Cerebellar nuclear complex (tissue), 1 donor: ENCODE measurements at regions not wholly inside any gene's neighbourhood (a gene's known extent, or its start where the extent isn't known, plus 50 kb on each side); places are given as distances from the start of the nearest gene placed in this dataset.
"Not testable (repeated sequence)": the region's sequence is repeated elsewhere in the genome, so short reads cannot be mapped to it uniquely, and the experiment has no call there.

Experiments
- DNase-seq, 2 experiments: peaks; one replicate each; lab custom pipeline; 2025; lab: John Stamatoyannopoulos, UW

GRCh38 chr9:84054341-84055010, 73.9 kb downstream of the RMI1 start:
- no peak for DNase-seq

- no peak for DNase-seq
Measured at GRCh38 chr9:84057662-84058061, 77.1 kb downstream of the RMI1 start.

- DNase-seq = no peak
Measured at GRCh38 chr9:84059936-84060335, 79.3 kb downstream of the RMI1 start.

- no peak for DNase-seq
Measured at GRCh38 chr9:84061613-84062193, 81.1 kb downstream of the RMI1 start.

- DNase-seq = no peak
Measured at GRCh38 chr9:84062538-84062937, 81.9 kb downstream of the RMI1 start.

- no peak for DNase-seq
Measured at GRCh38 chr9:84067821-84068220, 87.2 kb downstream of the RMI1 start.

- DNase-seq = no peak
Measured at GRCh38 chr9:84068872-84069271, 88.3 kb downstream of the RMI1 start.

GRCh38 chr9:84070590-84070989, 90.0 kb downstream of the RMI1 start:
- no peak for DNase-seq

- DNase-seq = no peak
Measured at GRCh38 chr9:84072621-84073180, 92.1 kb downstream of the RMI1 start.

- DNase-seq = no peak
Measured at GRCh38 chr9:84075004-84075403, 94.4 kb downstream of the RMI1 start.

GRCh38 chr9:84076384-84076783, 95.8 kb downstream of the RMI1 start:
- DNase-seq = no peak

GRCh38 chr9:84077816-84078215, 97.2 kb downstream of the RMI1 start:
- DNase-seq = not testable (repeated sequence)

GRCh38 chr9:84079994-84080393, 99.4 kb downstream of the RMI1 start:
- DNase-seq = no peak

GRCh38 chr9:84101964-84102632, 121.5 kb downstream of the RMI1 start:
- DNase-seq = no peak

GRCh38 chr9:84103651-84104377, 123.2 kb downstream of the RMI1 start:
- DNase-seq = no peak

- DNase-seq = no peak
Measured at GRCh38 chr9:84107081-84107480, 126.5 kb downstream of the RMI1 start.

- DNase-seq = no peak
Measured at GRCh38 chr9:84107995-84108394, 127.4 kb downstream of the RMI1 start.

- DNase-seq = no peak
Measured at GRCh38 chr9:84111726-84112125, 131.1 kb downstream of the RMI1 start.

GRCh38 chr9:84121991-84122523, 141.5 kb downstream of the RMI1 start:
- DNase-seq = no peak

- DNase-seq = no peak
Measured at GRCh38 chr9:84122572-84122971, 142.0 kb downstream of the RMI1 start.

- DNase-seq = no peak
Measured at GRCh38 chr9:84123648-84124406, 143.2 kb downstream of the RMI1 start.
